Endodermal cell (in vitro differentiated cells): ENCODE measurements at regions not wholly inside any gene's neighbourhood (a gene's known extent, or its start where the extent isn't known, plus 50 kb on each side); places are given as distances from the start of the nearest gene placed in this dataset.

Source experiments
- DNase-seq: peaks from one replicate; pipeline ENCODE4 v3.0.0-alpha.2; 2017
- H3K27ac ChIP-seq: 2 replicates; pipeline ENCODE4 v1.5.1; 2013; ENCODE audit warnings: mild to moderate bottlenecking, low read depth, low read length, moderate library complexity
- H3K27me3 ChIP-seq: 2 replicates; pipeline ENCODE4 v1.6.1; 2013; ENCODE audit warnings: mild to moderate bottlenecking, low read length, moderate library complexity; ENCODE audit not compliant: insufficient read depth, control insufficient read depth, poor library complexity, severe bottlenecking
- H3K36me3 ChIP-seq: 2 replicates; pipeline ENCODE4 v1.7.0; 2013; ENCODE audit warnings: mild to moderate bottlenecking, low read length, moderate library complexity; ENCODE audit not compliant: control insufficient read depth, insufficient read depth
- H3K4me1 ChIP-seq: one replicate; pipeline ENCODE4 v1.7.0; 2013; ENCODE audit warnings: low read length; ENCODE audit not compliant: control insufficient read depth, insufficient read depth
- H3K4me3 ChIP-seq: 2 replicates; pipeline ENCODE4 v1.5.1; 2013; ENCODE audit warnings: mild to moderate bottlenecking, low read length, moderate library complexity
- H3K9ac ChIP-seq: 2 replicates; pipeline ENCODE4 v1.6.1; 2013; ENCODE audit warnings: mild to moderate bottlenecking, low read length, moderate library complexity; ENCODE audit not compliant: poor library complexity, severe bottlenecking; ENCODE audit errors: extremely low read depth
- H3K9me3 ChIP-seq: 2 replicates; pipeline ENCODE4 v1.6.1; 2013; ENCODE audit warnings: mild to moderate bottlenecking, low read length, moderate library complexity; ENCODE audit not compliant: control insufficient read depth
- H3K27ac Mint-ChIP-seq: 2 replicates; pipeline ENCODE4 v1.8.0; 2020; ENCODE audit warnings: mixed read lengths
- H3K27me3 Mint-ChIP-seq: 2 replicates; pipeline ENCODE4 v1.8.0; 2021; ENCODE audit warnings: mild to moderate bottlenecking, mixed read lengths; ENCODE audit not compliant: insufficient read depth
- H3K36me3 Mint-ChIP-seq: 2 replicates; pipeline ENCODE4 v1.8.0; 2020; ENCODE audit warnings: low read depth, mixed read lengths
- H3K4me1 Mint-ChIP-seq: 2 replicates; pipeline ENCODE4 v1.8.0; 2020; ENCODE audit warnings: mixed read lengths
- H3K4me3 Mint-ChIP-seq: 2 replicates; pipeline ENCODE4 v1.8.0; 2020; ENCODE audit warnings: mild to moderate bottlenecking, moderate library complexity, mixed read lengths
- H3K9me3 Mint-ChIP-seq: 2 replicates; pipeline ENCODE4 v1.8.0; 2020; ENCODE audit warnings: mild to moderate bottlenecking, mixed read lengths
- CTCF ChIP-seq: fragments of 200-600 bp; sonication (generic); conservative IDR thresholded peaks from 2 replicates; pipeline ENCODE4 v1.5.0; 2021; ENCODE audit warnings: antibody characterized with exemption, mild to moderate bottlenecking
- WGBS, 2 experiments: methylation state at CpG; one replicate each; pipeline versions ENCODE4 v1.1.5 to v1.1.7; 2013; ENCODE audit warnings: missing lambda C conversion rate in 2 of 2, mixed read lengths in 1 of 2; ENCODE audit not compliant: insufficient coverage in 1 of 2, insufficient read length in 1 of 2; 5-methylcytosine and 5-hydroxymethylcytosine counted together

- Mint-ChIP-seq H3K27me3 (no peaks in the 10 kb centered on the region), H3K4me1 (peaks cover 13% of the 10 kb centered on the region), H3K36me3 (no peaks in the 10 kb centered on the region), H3K4me3 (no peak overlapping the region), H3K9me3 (no peaks in the 10 kb centered on the region), H3K27ac (no peak overlapping the region)
- Histone ChIP-seq H3K27ac (no peak overlapping the region), H3K36me3 (no peaks in the 10 kb centered on the region), H3K9ac (no peak overlapping the region), H3K9me3 (no peaks in the 10 kb centered on the region), H3K27me3 (no peaks in the 10 kb centered on the region), H3K4me3 (no peak overlapping the region), H3K4me1 (no peaks in the 10 kb centered on the region)
- no peak for TF ChIP-seq CTCF
- DNase-seq, result no peak
- 93 to 100% methylated on average over 3 of the region's 3 CpGs for WGBS, 2 experiments
Observed at GRCh38 chr18:55968550-55968949, 380.6 kb upstream of the TCF4 start.

GRCh38 chr18:55967019-55967418 lies 379.0 kb upstream of the TCF4 start:
- no peaks in the 10 kb centered on the region for H3K9me3 ChIP-seq
- peaks cover 14% of the 10 kb centered on the region for H3K4me1 Mint-ChIP-seq
- H3K27ac ChIP-seq, result no peak overlapping the region
- DNase-seq, result no peak
- H3K4me1 ChIP-seq, result no peaks in the 10 kb centered on the region
- H3K4me3 Mint-ChIP-seq, result no peak overlapping the region
- no peaks in the 10 kb centered on the region for H3K27me3 ChIP-seq
- H3K27me3 Mint-ChIP-seq, result no peaks in the 10 kb centered on the region
- no peak for TF ChIP-seq CTCF
- no peak overlapping the region for H3K9ac ChIP-seq
- no peaks in the 10 kb centered on the region for H3K36me3 ChIP-seq
- no peaks in the 10 kb centered on the region for H3K36me3 Mint-ChIP-seq
- H3K9me3 Mint-ChIP-seq, result no peaks in the 10 kb centered on the region
- H3K4me3 ChIP-seq, result no peak overlapping the region
- 78 to 83% methylated on average over 1 to 3 of the region's 3 CpGs for WGBS, 2 experiments
- H3K27ac Mint-ChIP-seq, result no peak overlapping the region

- no peaks in the 10 kb centered on the region for H3K36me3 ChIP-seq
- peaks cover 8% of the 10 kb centered on the region for H3K4me1 ChIP-seq
- Mint-ChIP-seq H3K9me3 (no peaks in the 10 kb centered on the region), H3K36me3 (no peaks in the 10 kb centered on the region), H3K27ac (no peak overlapping the region), H3K27me3 (no peaks in the 10 kb centered on the region), H3K4me3 (no peak overlapping the region), H3K4me1 (peaks cover 21% of the 10 kb centered on the region)
- no peaks in the 10 kb centered on the region for H3K27me3 ChIP-seq
- no peak overlapping the region for H3K9ac ChIP-seq
- no peak overlapping the region for H3K27ac ChIP-seq
- WGBS, 2 experiments, result 91 to 100% methylated on average over 1 of the region's 1 CpG
- TF ChIP-seq CTCF, result no peak
- no peak overlapping the region for H3K4me3 ChIP-seq
- H3K9me3 ChIP-seq, result no peaks in the 10 kb centered on the region
- DNase-seq, result no peak
Observed at GRCh38 chr18:55964171-55964570, 376.2 kb upstream of the TCF4 start.
